Pancreas (tissue), 10 donors: ENCODE measurements at regions not wholly inside any gene's neighbourhood (a gene's known extent, or its start where the extent isn't known, plus 50 kb on each side); places are given as distances from the start of the nearest gene placed in this dataset.

ENCODE experiments used
- ATAC-seq, 4 donors: fragments of 200-7000 bp; cut with Tn5 transposase; one replicate each; pipeline versions ENCODE4 v1.8.0 to v1.9.1; 2020; ENCODE audit warnings: mild to moderate bottlenecking in 4 of 4, moderate library complexity in 4 of 4
- DNase-seq, 6 donors: peaks; one replicate each; pipeline ENCODE4 v3.0.0-alpha.2; 2020
- FAIRE-seq: peaks from 2 replicates; lab custom pipeline; 2012; peaks lifted over from hg19 to GRCh38; lab: Jason Lieb, UNC
- H3K27ac ChIP-seq, 4 donors: fragments of 200-600 bp; sonication (generic); 1 replicate in 3 of 4; 2 replicates in 1 of 4; pipeline versions ENCODE4 v1.5.0 to v1.8.0; 2020
- H3K27me3 ChIP-seq, 4 donors: fragments of 200-600 bp; one replicate each; pipeline ENCODE4 v1.8.0; 2021
- H3K36me3 ChIP-seq, 3 donors: fragments of 200-600 bp; sonication (generic) in 1 of 3; one replicate each; pipeline versions ENCODE4 v1.5.0 to v1.8.0; 2020 to 2021
- H3K4me1 ChIP-seq, 3 donors: fragments of 200-600 bp; one replicate each; pipeline ENCODE4 v1.8.0; 2021
- H3K4me3 ChIP-seq, 4 donors: fragments of 200-600 bp; sonication (generic) in 2 of 4; one replicate each; pipeline versions ENCODE4 v1.5.0 to v1.8.0; 2020 to 2021
- H3K9me3 ChIP-seq, 4 donors: fragments of 200-600 bp; one replicate each; pipeline ENCODE4 v1.8.0; 2021
- CTCF ChIP-seq, 4 donors: fragments of 200-600 bp; sonication (generic) in 3 of 4; IDR thresholded peaks; one replicate each; pipeline versions ENCODE4 v1.5.0 to v1.8.0; 2021; ENCODE audit warnings: antibody characterized with exemption in 4 of 4
- WGBS, 2 donors: extraction: QIAGEN DNeasy Blood & Tissue Kit; methylation state at CpG; one replicate each; pipeline ENCODE4 v1.1.7; 2013; 5-methylcytosine and 5-hydroxymethylcytosine counted together
- intact Hi-C, 3 donors: fragments of 100-400 bp; cut with DNase I; formaldehyde crosslinking; loops; one replicate each; pipeline versions ENCODE4 v1.11.1 to v1.14.2; 2022
- donor health status: healthy with polysubstance abuse.
- donor health status: DM: no; HTN: no; CAD: no; lungs with moderate emphysema.
- donor health status: DM: no; HTN: no; CAD: no.
- donor health status: control.
- donor health status: control.
- donor health status: Bipolar disorder and iron deficiency.
- donor health status: DM: yes; HTN: yes; CAD: no.
- donor health status: DM: no; HTN: no; CAD: no.
- donor health status: DM: no; HTN: no; CAD: no.
- donor health status: DM: yes; HTN: yes; CAD: no.

DNA sequence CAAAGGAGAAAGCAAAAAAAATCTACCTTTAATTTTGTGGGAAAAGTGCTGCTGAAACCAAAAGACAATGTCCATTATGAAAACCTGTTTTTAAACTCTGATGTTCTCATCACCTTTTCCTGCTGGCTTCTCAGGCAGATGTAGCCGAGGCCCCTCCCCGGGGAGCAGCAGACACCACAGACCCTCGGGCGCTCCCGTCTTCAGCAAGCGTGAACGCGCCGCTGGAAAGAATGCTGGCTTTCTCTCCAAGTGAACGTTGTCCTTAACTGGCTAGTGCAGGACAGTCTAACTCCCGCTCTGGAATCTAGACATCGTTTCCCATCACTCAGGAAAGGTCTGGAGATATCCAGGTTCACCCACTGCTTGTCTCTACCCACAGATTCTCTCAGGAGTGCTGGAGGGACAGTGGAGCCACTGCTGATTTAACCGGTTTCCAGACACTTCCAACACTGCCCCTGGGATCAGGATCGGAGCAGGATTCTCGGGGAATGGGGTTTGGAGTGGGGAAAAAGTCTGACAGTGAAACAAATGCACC is 211.2 kb downstream of the RBFOX3 start:
- peaks cover 0 to 25% (median 0%) of the 10 kb centered on the region in 4 donors for H3K27me3 ChIP-seq

GRCh38 chr17:79398441-79398840 is 212.4 kb downstream of the RBFOX3 start:
- no peaks in the 10 kb centered on the region for H3K9me3 ChIP-seq
- TF ChIP-seq CTCF (IDR thresholded peaks at IDR 0.05): no peak
- H3K27me3 ChIP-seq: peaks cover 0 to 33% (median 0%) of the 10 kb centered on the region in 4 donors
- H3K4me1 ChIP-seq: peaks cover 0 to 3% (median 0%) of the 10 kb centered on the region in 3 donors
- no peaks in the 10 kb centered on the region for H3K36me3 ChIP-seq
- ATAC-seq (no peak), FAIRE-seq (no peak), DNase-seq (no peak)
- no peak overlapping the region for H3K4me3 ChIP-seq
- 71 to 80% methylated on average over 20 of the region's 20 CpGs for WGBS, 2 donors
- intact Hi-C loops: loop anchor here in 2 of 3 donors (5.0 to 10.0 kb wide), 2 partner anchors 306 to 311 kb away; no protein-coding TSS in a partner anchor
- no peak overlapping the region for H3K27ac ChIP-seq

More for the DNA sequence above, 211.2 kb downstream of the RBFOX3 start:
- no peak overlapping the region for H3K4me3 ChIP-seq
- intact Hi-C loops: loop anchor here in 2 of 3 donors (5.0 to 10.0 kb wide), 2 partner anchors 305 to 312 kb away; no protein-coding TSS in a partner anchor
- peaks cover 0 to 3% (median 0%) of the 10 kb centered on the region in 3 donors for H3K4me1 ChIP-seq
- DNase-seq: no peak
- TF ChIP-seq CTCF (IDR thresholded peaks at IDR 0.05): no peak
- no peak overlapping the region for H3K27ac ChIP-seq
- no peak for FAIRE-seq
- H3K9me3 ChIP-seq: no peaks in the 10 kb centered on the region
- no peak for ATAC-seq
- no peaks in the 10 kb centered on the region for H3K36me3 ChIP-seq
- WGBS, 2 donors: 30 to 33% methylated on average over 15 of the region's 15 CpGs

- Histone ChIP-seq H3K27ac (no peak overlapping the region), H3K9me3 (no peaks in the 10 kb centered on the region), H3K27me3 (peaks cover 0 to 43% (median 0%) of the 10 kb centered on the region in 4 donors), H3K4me3 (no peak overlapping the region), H3K4me1 (peaks cover 0 to 3% (median 0%) of the 10 kb centered on the region in 3 donors), H3K36me3 (no peaks in the 10 kb centered on the region)
- 57 to 63% methylated on average over 13 of the region's 13 CpGs for WGBS, 2 donors
- no peak for ATAC-seq
- intact Hi-C loops: loop anchor here in 2 of 3 donors (5.0 to 10.0 kb wide), 2 partner anchors 308 to 309 kb away; no protein-coding TSS in a partner anchor
- TF ChIP-seq CTCF (IDR thresholded peaks at IDR 0.05): no peak
- DNase-seq: no peak
- FAIRE-seq: no peak
Observed at GRCh38 chr17:79396696-79397095, 214.2 kb downstream of the RBFOX3 start.

- Histone ChIP-seq H3K27me3 (peaks cover 0 to 48% (median 2%) of the 10 kb centered on the region in 4 donors), H3K4me1 (no peaks in the 10 kb centered on the region), H3K4me3 (no peak overlapping the region), H3K36me3 (no peaks in the 10 kb centered on the region), H3K9me3 (no peaks in the 10 kb centered on the region), H3K27ac (no peak overlapping the region)
- DNase-seq (no peak), ATAC-seq (no peak), FAIRE-seq (no peak)
- 43 to 53% methylated on average over 13 of the region's 13 CpGs for WGBS, 2 donors
- no peak for TF ChIP-seq CTCF (IDR thresholded peaks at IDR 0.05)
- intact Hi-C loops: loop anchor here in 2 of 3 donors (5.0 to 10.0 kb wide), 2 partner anchors 308 to 309 kb away; no protein-coding TSS in a partner anchor
Observed at GRCh38 chr17:79395545-79395944, 215.3 kb downstream of the RBFOX3 start.

DNA sequence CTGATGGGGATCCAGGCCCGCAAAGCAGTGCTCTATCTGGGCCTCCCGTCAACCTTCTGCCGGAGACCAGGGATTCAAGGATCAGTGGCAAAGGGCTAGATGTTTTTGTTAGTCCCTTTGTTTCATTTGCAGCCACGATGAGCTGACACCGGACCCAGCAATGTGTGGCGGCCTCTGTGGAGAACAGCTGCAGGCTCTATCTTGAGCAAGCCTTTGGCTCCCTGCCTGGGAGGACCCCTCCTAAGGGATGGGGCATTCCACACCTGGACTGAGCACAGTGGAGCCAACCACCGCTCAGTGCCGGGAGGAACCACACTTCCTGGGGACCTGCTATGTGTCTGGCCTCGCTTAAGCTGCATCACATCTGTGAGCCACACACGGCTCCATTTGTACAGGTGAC is 215.8 kb downstream of the RBFOX3 start:
- no peak overlapping the region for H3K4me3 ChIP-seq
- TF ChIP-seq CTCF (IDR thresholded peaks at IDR 0.05): no peak
- H3K36me3 ChIP-seq: no peaks in the 10 kb centered on the region
- H3K27ac ChIP-seq: no peak overlapping the region
- ATAC-seq: no peak
- peaks cover 0 to 49% (median 2%) of the 10 kb centered on the region in 4 donors for H3K27me3 ChIP-seq
- WGBS, 2 donors: 35 to 43% methylated on average over 10 of the region's 10 CpGs
- H3K4me1 ChIP-seq: no peaks in the 10 kb centered on the region
- H3K9me3 ChIP-seq: no peaks in the 10 kb centered on the region
- intact Hi-C loops: loop anchor here in 2 of 3 donors (5.0 to 10.0 kb wide), 2 partner anchors 308 to 310 kb away; no protein-coding TSS in a partner anchor
- no peak for DNase-seq
- FAIRE-seq: no peak
